Activated naive CD8-positive, alpha-beta T cell treated with anti-CD3 and anti-CD28 coated beads, Interleukin-2, amount 50 U/mL, for 24 hours (primary cell): ENCODE measurements at regions not wholly inside any gene's neighbourhood (a gene's known extent, or its start where the extent isn't known, plus 50 kb on each side); places are given as distances from the start of the nearest gene placed in this dataset.

Experiments
- ATAC-seq: fragments of 150-1000 bp; cut with Tn5 transposase; one replicate; pipeline ENCODE4 v1.10.0; 2021
- DNase-seq: peaks from one replicate; pipeline ENCODE4 v3.0.0; 2021
- H3K27ac Mint-ChIP-seq: one replicate; pipeline ENCODE4 v1.8.0; 2021; ENCODE audit warnings: mild to moderate bottlenecking, mixed read lengths
- H3K27me3 Mint-ChIP-seq: one replicate; pipeline ENCODE4 v1.8.0; 2021; ENCODE audit warnings: mixed read lengths
- H3K36me3 Mint-ChIP-seq: one replicate; pipeline ENCODE4 v1.8.0; 2021; ENCODE audit warnings: low read depth, mixed read lengths
- H3K4me1 Mint-ChIP-seq: one replicate; pipeline ENCODE4 v1.8.0; 2021; ENCODE audit warnings: mixed read lengths
- H3K4me3 Mint-ChIP-seq: one replicate; pipeline ENCODE4 v1.8.0; 2021; ENCODE audit warnings: mild to moderate bottlenecking, moderate library complexity, mixed read lengths
- H3K9me3 Mint-ChIP-seq: one replicate; pipeline ENCODE4 v1.8.0; 2021; ENCODE audit warnings: mixed read lengths

DNA sequence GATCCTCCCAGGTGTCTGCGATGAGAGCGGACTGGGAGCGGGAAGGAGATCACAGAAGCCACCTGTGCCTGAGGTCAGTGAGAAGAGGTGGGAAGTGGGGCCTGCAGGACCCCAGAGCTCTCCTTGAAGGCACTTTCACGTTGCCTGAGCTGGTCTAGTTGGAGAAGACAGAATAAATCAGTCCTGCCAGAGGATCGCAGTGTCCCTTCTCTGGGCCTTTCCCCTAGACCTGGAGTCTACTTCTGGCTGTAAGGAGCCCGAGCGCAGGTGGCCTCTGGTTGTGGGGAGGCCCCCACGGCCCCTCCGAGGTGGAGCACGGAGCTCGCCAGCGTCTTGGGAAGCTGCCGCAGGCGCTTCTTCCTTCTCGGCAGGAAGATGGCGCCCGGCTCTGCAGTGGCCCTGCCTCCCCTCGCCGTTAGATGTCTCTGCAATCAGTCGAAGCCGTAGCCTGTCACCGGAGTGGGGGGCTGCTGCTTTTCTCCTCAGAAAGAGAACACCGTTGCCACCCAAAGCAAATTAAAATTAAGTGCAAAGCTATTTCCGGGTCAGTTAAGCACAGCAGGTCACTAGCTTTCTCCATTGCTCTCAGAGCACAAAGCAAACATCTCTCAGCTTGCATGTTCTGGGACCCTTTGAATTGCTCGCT lies 212.0 kb upstream of the MYT1L start:
- Mint-ChIP-seq H3K4me3 (no peak overlapping the region), H3K27me3 (peaks cover 3% of the 10 kb centered on the region), H3K36me3 (no peaks in the 10 kb centered on the region), H3K27ac (no peak overlapping the region), H3K9me3 (no peaks in the 10 kb centered on the region), H3K4me1 (no peaks in the 10 kb centered on the region)
- no peak for DNase-seq
- no peak for ATAC-seq

GRCh38 chr2:2542316-2542715 lies 211.2 kb upstream of the MYT1L start:
- Mint-ChIP-seq H3K4me3 (no peak overlapping the region), H3K9me3 (no peaks in the 10 kb centered on the region), H3K4me1 (no peaks in the 10 kb centered on the region), H3K36me3 (no peaks in the 10 kb centered on the region), H3K27me3 (peaks cover 5% of the 10 kb centered on the region), H3K27ac (no peak overlapping the region)
- no peak for DNase-seq
- no peak for ATAC-seq

DNA sequence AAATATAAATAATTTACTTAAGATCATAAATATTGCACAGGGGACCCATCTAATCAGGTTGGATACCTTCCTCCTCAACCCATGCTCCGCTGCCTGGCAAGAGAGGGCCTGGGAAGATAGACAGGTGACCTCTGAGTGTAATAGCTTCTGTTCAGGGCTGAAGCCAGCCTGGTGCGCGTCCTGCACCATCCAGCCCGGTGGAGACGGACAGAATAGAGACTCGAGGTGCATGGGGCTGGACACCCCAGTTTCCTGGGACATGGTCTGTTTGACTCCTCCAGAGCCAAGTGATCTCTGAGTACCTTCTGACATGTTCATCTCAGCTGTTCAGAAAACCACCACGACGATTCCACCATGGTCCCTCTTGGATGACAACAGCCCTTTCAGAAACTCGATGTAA lies 209.3 kb upstream of the MYT1L start:
- ATAC-seq: no peak
- Mint-ChIP-seq H3K9me3 (no peaks in the 10 kb centered on the region), H3K4me1 (no peaks in the 10 kb centered on the region), H3K4me3 (no peak overlapping the region), H3K27ac (no peak overlapping the region), H3K36me3 (no peaks in the 10 kb centered on the region), H3K27me3 (peaks cover 10% of the 10 kb centered on the region)
- DNase-seq: no peak

DNA sequence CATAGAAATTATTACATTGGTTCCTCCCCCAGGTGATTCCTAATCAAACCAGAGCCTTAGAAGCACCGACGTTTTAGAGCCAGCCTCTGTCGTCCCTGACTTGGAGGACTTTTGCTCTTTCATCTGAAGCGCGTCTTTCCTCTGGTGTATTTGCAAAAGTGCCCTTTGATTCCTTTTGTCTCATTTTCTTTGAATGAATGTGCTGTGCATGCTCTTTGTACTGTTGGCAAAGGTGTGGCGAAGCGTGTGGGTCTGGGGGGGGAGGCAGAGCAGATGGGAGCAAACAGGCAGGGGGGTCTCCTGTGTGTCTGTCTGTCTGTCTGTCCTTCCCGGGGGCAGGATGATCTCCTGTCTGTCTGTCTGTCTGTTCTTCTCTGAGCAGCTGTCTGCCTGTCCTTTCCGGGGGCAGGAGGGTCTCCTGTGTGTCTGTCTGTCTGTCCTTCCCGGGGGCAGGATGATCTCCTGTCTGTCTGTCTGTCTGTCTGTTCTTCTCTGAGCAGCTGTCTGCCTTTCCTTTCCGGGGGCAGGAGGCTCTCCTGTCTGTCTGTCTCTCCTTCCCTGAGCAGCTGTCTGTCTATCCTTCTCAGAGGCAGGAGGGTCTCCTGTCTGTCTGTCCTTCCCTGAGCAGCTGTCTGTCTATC lies 205.5 kb upstream of the MYT1L start:
- Mint-ChIP-seq H3K4me1 (no peaks in the 10 kb centered on the region), H3K9me3 (no peaks in the 10 kb centered on the region), H3K4me3 (no peak overlapping the region), H3K27me3 (peaks cover 10% of the 10 kb centered on the region), H3K27ac (no peak overlapping the region), H3K36me3 (no peaks in the 10 kb centered on the region)
- ATAC-seq: no peak
- DNase-seq: no peak

- ATAC-seq: no peak
- no peak for DNase-seq
- H3K27me3 Mint-ChIP-seq: no peaks in the 10 kb centered on the region
- H3K27ac Mint-ChIP-seq: no peak overlapping the region
- no peaks in the 10 kb centered on the region for H3K9me3 Mint-ChIP-seq
- H3K4me1 Mint-ChIP-seq: no peaks in the 10 kb centered on the region
- no peaks in the 10 kb centered on the region for H3K36me3 Mint-ChIP-seq
- H3K4me3 Mint-ChIP-seq: no peak overlapping the region
These were observed 199.3 kb upstream of the MYT1L start for GRCh38 chr2:2530334-2530733.

DNA sequence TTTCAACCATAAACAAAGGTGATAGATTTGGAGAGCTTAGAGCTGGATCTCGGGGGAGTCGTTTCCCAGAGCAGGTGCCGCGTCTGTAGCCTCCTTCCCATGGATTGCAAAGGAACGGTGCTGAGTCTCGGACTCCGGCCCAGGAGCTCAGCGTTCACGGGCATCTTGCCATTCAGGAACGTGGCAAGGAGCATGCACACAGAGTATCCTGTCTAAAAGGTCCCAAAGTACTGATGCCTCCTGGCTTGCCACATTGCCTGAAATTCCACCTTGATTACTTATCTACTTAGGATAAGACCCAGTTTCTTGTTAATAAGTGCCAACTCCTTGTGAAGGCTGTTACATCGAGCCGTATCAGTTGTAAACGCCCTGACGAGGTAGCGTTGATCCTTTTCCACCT lies 197.8 kb upstream of the MYT1L start:
- Mint-ChIP-seq H3K9me3 (no peaks in the 10 kb centered on the region), H3K27ac (no peak overlapping the region), H3K27me3 (no peaks in the 10 kb centered on the region), H3K4me3 (no peak overlapping the region), H3K36me3 (no peaks in the 10 kb centered on the region), H3K4me1 (no peaks in the 10 kb centered on the region)
- ATAC-seq: no peak
- DNase-seq: no peak

DNA sequence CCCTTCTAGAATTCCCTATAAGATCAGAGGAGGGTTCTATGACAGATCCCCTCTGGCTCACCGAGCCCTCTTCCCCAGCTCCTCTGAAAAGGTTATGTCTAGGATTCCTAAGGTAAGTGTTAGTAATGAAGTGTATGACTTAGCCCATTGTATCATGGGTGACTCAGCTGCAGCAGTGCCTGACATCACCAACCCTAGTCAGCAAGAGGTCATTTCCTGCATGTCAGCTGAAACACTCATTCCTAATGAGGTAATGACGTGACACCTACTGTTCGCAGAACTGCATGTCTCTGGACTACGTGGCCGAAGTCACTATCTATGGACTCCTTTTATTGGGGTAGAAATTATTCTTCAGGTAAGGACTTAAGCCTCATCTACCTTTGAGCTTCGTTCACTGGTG lies 196.1 kb upstream of the MYT1L start:
- no peaks in the 10 kb centered on the region for H3K4me1 Mint-ChIP-seq
- no peaks in the 10 kb centered on the region for H3K36me3 Mint-ChIP-seq
- DNase-seq (no peak), ATAC-seq (no peak)
- H3K27ac Mint-ChIP-seq: no peak overlapping the region
- no peak overlapping the region for H3K4me3 Mint-ChIP-seq
- H3K9me3 Mint-ChIP-seq: no peaks in the 10 kb centered on the region
- H3K27me3 Mint-ChIP-seq: no peaks in the 10 kb centered on the region

GRCh38 chr2:2524348-2524941 lies 193.4 kb upstream of the MYT1L start:
- Mint-ChIP-seq H3K36me3 (no peaks in the 10 kb centered on the region), H3K9me3 (no peaks in the 10 kb centered on the region), H3K4me3 (no peak overlapping the region), H3K27ac (no peak overlapping the region), H3K4me1 (no peaks in the 10 kb centered on the region), H3K27me3 (peaks cover 6% of the 10 kb centered on the region)
- ATAC-seq (no peak), DNase-seq (no peak)

DNA sequence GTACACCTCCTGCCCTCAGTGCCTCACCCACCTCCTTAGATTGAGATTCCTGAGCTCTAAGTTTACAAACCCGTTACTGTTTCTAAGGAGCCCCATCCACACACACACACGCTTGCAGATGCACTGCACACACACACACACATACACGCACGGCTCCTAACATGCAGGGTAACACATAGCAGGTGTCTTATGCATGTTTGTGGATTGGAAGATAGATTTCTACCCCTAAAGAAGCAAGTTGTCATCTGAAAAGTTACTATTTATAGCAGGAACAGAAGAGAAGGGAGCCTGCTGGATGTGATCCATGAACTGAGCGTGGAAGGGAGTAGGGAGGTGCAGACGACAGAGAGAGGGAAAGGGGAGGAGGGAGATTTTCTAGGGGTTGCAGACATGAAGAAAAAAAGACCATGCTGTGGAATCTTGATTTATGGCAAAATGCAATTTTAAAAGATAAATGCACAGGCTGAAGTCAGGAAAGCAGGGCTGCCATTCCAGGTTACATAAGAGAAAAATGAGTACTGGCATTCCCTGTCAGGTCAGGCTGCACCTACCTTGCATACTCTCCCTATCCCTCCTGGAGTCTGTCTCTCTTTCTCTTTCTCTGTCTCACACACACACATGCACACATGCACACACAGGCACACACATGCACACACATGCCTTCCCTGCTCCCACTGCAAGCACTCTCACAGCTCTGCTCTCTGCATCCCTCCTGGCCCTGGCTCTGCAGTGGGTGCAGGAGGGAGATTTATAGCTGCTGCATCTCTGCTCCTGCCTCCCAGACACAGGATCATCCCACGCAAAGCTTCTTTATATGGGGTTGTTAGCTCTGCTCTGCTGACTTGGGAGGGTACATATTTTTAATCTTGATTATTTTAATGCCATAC lies 192.6 kb upstream of the MYT1L start:
- DNase-seq (no peak), ATAC-seq (no peak)
- H3K27ac Mint-ChIP-seq: no peak overlapping the region
- H3K4me1 Mint-ChIP-seq: no peaks in the 10 kb centered on the region
- peaks cover 6% of the 10 kb centered on the region for H3K27me3 Mint-ChIP-seq
- no peaks in the 10 kb centered on the region for H3K36me3 Mint-ChIP-seq
- H3K4me3 Mint-ChIP-seq: no peak overlapping the region
- no peaks in the 10 kb centered on the region for H3K9me3 Mint-ChIP-seq

- H3K27ac Mint-ChIP-seq: no peak overlapping the region
- peaks cover 6% of the 10 kb centered on the region for H3K27me3 Mint-ChIP-seq
- ATAC-seq: no peak
- no peaks in the 10 kb centered on the region for H3K4me1 Mint-ChIP-seq
- H3K9me3 Mint-ChIP-seq: no peaks in the 10 kb centered on the region
- H3K4me3 Mint-ChIP-seq: no peak overlapping the region
- H3K36me3 Mint-ChIP-seq: no peaks in the 10 kb centered on the region
- DNase-seq: no peak
These were observed 189.3 kb upstream of the MYT1L start for GRCh38 chr2:2520401-2520811.

DNA sequence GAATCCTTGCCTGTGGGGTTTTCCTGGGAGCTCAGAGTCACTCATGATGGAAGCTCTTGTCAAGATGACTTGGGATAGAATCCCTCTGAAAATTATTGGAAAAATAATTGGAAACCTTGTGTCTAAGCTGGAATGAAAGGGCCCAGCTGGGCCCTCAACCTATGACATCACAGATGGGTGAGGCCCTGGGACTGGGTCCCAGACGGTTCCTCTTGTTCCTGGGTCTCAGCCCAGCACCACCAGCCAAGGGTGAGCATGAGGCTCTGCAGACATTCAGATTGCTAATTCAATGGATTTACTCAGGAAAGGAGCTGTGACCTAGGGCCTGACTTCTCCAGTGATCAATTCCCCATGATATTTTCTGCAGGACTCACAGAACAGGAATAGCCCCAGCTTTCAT lies 188.3 kb upstream of the MYT1L start:
- ATAC-seq: no peak
- peaks cover 6% of the 10 kb centered on the region for H3K27me3 Mint-ChIP-seq
- no peak overlapping the region for H3K27ac Mint-ChIP-seq
- H3K4me1 Mint-ChIP-seq: no peaks in the 10 kb centered on the region
- no peaks in the 10 kb centered on the region for H3K36me3 Mint-ChIP-seq
- no peaks in the 10 kb centered on the region for H3K9me3 Mint-ChIP-seq
- no peak overlapping the region for H3K4me3 Mint-ChIP-seq
- no peak for DNase-seq

DNA sequence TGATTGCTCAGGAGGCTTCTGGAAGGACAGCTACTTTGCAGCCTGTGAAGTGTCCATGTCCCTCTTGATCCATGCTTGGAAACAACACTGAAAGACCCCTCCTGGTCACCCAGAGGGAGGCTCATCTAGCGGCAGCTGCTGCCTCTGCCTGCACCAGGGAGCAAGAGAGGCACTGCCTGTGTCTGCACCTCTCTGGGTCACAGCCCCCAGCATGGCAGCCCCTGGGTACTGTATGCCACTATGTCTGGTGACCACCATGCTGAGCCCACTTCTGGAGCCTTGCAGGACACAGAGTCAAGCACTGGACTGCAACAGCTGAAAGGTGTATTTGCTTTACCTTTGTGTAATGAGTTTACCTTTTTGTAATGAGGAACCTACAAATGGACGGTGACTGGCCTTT lies 186.3 kb upstream of the MYT1L start:
- ATAC-seq (no peak), DNase-seq (no peak)
- no peaks in the 10 kb centered on the region for H3K9me3 Mint-ChIP-seq
- no peak overlapping the region for H3K27ac Mint-ChIP-seq
- H3K4me3 Mint-ChIP-seq: no peak overlapping the region
- peaks cover 6% of the 10 kb centered on the region for H3K27me3 Mint-ChIP-seq
- no peaks in the 10 kb centered on the region for H3K4me1 Mint-ChIP-seq
- no peaks in the 10 kb centered on the region for H3K36me3 Mint-ChIP-seq

DNA sequence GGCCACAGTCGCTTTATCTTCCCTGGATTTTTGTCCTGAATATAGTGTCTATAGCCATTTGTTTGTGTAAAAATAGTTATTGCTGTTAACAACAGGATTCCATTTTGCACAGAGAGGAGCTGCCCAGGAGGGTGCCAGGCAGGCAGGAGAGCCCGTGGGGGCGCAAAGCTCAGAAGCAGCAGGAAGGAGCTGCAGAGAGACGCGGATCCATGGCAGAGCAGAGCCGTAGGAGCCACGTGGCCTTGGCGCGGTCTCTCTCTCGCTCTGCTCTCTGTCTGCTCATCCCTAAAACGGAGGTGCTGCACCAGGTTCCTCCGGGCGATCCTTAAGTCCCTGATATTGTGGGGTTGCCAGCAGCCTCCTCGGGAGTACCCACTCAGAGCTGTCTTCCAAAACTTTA lies 185.3 kb upstream of the MYT1L start:
- DNase-seq (no peak), ATAC-seq (no peak)
- H3K4me3 Mint-ChIP-seq: no peak overlapping the region
- H3K4me1 Mint-ChIP-seq: no peaks in the 10 kb centered on the region
- no peaks in the 10 kb centered on the region for H3K9me3 Mint-ChIP-seq
- no peaks in the 10 kb centered on the region for H3K36me3 Mint-ChIP-seq
- peaks cover 2% of the 10 kb centered on the region for H3K27me3 Mint-ChIP-seq
- H3K27ac Mint-ChIP-seq: no peak overlapping the region

- no peaks in the 10 kb centered on the region for H3K4me1 Mint-ChIP-seq
- no peak overlapping the region for H3K4me3 Mint-ChIP-seq
- H3K36me3 Mint-ChIP-seq: no peaks in the 10 kb centered on the region
- no peaks in the 10 kb centered on the region for H3K27me3 Mint-ChIP-seq
- ATAC-seq (no peak), DNase-seq (no peak)
- no peaks in the 10 kb centered on the region for H3K9me3 Mint-ChIP-seq
- no peak overlapping the region for H3K27ac Mint-ChIP-seq
These were observed 181.9 kb upstream of the MYT1L start for GRCh38 chr2:2512931-2513330.
